ENCODE measurements at regions not wholly inside any gene's neighbourhood (a gene's known extent, or its start where the extent isn't known, plus 50 kb on each side); places are given as distances from the start of the nearest gene placed in this dataset.
A peak's percentile ranks its signal among the peaks of the same experiment; 100 is the strongest.

- Histone ChIP-seq H3K27ac (no peak overlapping the region), H3K27me3 (no peaks in the 10 kb centered on the region), H3K4me3 (no peak overlapping the region), H3K4me1 (peaks cover 7 to 13% of the 10 kb centered on the region in 2 donors), H3K36me3 (no peaks in the 10 kb centered on the region), H3K9me3 (no peaks in the 10 kb centered on the region)
- no peak for TF ChIP-seq CTCF (IDR thresholded peaks at IDR 0.05)
- intact Hi-C loops (cut with DNase I), result no loop called here
- DNase-seq (ENCODE audit: low spot score in 2 of 2), result no peak
Observed at GRCh38 chr11:130721736-130722135, 194.5 kb downstream of the SNX19 start.

GRCh38 chr11:130722401-130722800 is 193.9 kb downstream of the SNX19 start:
- H3K36me3 ChIP-seq, result no peaks in the 10 kb centered on the region
- no peak for TF ChIP-seq CTCF (IDR thresholded peaks at IDR 0.05)
- intact Hi-C loops (cut with DNase I), result no loop called here

DNA sequence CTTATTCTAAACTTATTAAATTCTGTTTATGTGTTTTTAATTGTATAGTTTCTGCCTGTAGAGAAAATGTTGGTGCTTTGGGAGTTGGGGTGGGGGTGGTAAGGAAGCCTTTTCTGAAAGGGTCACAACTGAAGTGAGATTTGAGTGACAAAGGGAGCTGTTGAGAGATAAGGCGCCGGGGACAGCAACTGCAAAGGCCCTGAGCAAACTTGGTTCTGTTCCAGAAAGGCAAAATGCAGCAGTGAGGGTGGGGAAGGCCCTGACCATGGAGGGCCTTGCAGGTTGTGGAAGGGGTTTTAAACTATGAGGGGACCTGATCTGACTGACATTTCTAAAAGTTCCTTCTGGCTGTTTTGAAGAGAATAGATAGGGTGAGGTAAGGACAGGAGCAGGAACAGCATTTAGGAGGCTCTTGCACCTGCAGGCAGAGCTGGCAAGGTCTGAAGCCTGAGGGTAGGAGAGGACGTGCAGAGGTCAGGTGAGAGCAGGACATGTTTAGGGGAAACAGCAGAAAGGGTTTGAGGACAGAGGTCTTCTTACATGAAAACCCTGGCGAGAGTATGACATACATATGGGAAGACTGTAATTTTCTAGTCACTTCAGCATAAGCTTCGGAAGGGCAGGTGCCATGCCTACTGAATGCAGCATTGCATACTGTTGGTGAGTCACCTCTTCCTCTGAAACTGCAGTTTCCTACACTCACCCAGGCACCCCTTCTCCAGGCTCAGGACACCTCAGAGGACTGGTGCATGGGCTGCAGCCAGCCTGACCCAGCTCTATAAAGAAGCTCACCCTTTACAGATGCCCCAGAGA is 190.7 kb downstream of the SNX19 start:
- no peaks in the 10 kb centered on the region for H3K27me3 ChIP-seq
- TF ChIP-seq CTCF (IDR thresholded peaks at IDR 0.05), result no peak
- no peak overlapping the region for H3K4me3 ChIP-seq
- H3K4me1 ChIP-seq, result peaks cover 6 to 7% of the 10 kb centered on the region in 2 donors
- DNase-seq (ENCODE audit: low spot score in 2 of 2), result no peak
- H3K27ac ChIP-seq, result peak overlapping the region; percentile 4 to 47
- H3K36me3 ChIP-seq, result no peaks in the 10 kb centered on the region
- peaks cover 0 to 10% of the 10 kb centered on the region in 2 donors for H3K9me3 ChIP-seq
- intact Hi-C loops (cut with DNase I), result no loop called here

More at GRCh38 chr11:130722401-130722800, 193.9 kb downstream of the SNX19 start:
- H3K4me1 ChIP-seq, result peaks cover 7 to 13% of the 10 kb centered on the region in 2 donors
- no peaks in the 10 kb centered on the region for H3K9me3 ChIP-seq
- H3K27ac ChIP-seq, result no peak overlapping the region
- no peak overlapping the region for H3K4me3 ChIP-seq
- no peaks in the 10 kb centered on the region for H3K27me3 ChIP-seq
- DNase-seq (ENCODE audit: low spot score in 2 of 2), result no peak

DNA sequence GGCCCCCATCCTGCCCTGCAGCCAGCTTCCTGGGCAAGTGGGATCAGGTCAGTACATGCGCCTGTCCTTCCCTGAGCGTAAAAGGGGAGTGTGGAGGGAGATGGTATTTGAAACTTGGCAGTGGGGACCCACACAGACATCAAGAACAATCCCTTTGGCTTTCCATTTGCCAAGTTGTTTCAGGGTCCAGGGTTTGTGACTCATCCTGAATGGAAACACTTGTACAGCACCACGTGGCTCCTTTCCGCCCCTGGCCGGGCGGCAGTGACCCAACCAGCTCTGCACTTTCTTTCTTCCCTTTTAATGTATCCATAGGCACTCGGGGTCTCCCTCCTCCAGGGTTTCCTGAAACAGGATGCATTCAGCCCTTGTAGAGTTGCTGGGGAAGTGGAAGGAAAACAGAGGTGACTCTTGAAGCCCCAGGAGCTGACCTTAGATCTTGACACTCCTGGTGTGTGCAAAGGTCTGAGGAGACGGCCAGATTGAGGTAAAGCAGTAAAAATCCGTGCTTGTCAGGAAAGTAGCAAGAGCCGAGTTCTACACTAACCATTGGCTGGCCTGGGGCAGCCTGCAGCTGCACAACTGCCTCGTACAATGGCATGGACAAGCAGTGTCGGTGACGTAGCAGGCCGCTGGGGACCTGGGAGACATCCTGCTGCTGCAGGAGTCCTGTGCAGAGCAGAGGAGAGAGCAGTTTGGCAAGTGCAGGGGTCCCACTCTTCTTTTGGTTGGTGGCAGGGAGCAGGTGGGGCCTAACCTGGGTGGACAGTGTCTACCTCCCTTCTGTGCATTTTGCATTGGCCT is 189.8 kb downstream of the SNX19 start:
- no peak overlapping the region for H3K4me3 ChIP-seq
- no peaks in the 10 kb centered on the region for H3K27me3 ChIP-seq
- peaks cover 0 to 15% of the 10 kb centered on the region in 2 donors for H3K9me3 ChIP-seq
- TF ChIP-seq CTCF (IDR thresholded peaks at IDR 0.05), result no peak
- H3K4me1 ChIP-seq, result peaks cover 6 to 7% of the 10 kb centered on the region in 2 donors
- no peaks in the 10 kb centered on the region for H3K36me3 ChIP-seq
- intact Hi-C loops (cut with DNase I), result no loop called here
- peak overlapping the region; percentile 4 to 47 for H3K27ac ChIP-seq
- DNase-seq (ENCODE audit: low spot score in 2 of 2), result no peak

- Histone ChIP-seq H3K4me1 (peaks cover 6 to 7% of the 10 kb centered on the region in 2 donors), H3K4me3 (no peak overlapping the region), H3K27me3 (no peaks in the 10 kb centered on the region), H3K9me3 (peaks cover 0 to 15% of the 10 kb centered on the region in 2 donors), H3K36me3 (no peaks in the 10 kb centered on the region), H3K27ac (no peak overlapping the region)
- no peak for DNase-seq (ENCODE audit: low spot score in 2 of 2)
- intact Hi-C loops (cut with DNase I), result no loop called here
- no peak for TF ChIP-seq CTCF (IDR thresholded peaks at IDR 0.05)
Observed at GRCh38 chr11:130727157-130728119, 188.8 kb downstream of the SNX19 start.
